ENCODE measurements at regions not wholly inside any gene's neighbourhood (a gene's known extent, or its start where the extent isn't known, plus 50 kb on each side); places are given as distances from the start of the nearest gene placed in this dataset.

DNA sequence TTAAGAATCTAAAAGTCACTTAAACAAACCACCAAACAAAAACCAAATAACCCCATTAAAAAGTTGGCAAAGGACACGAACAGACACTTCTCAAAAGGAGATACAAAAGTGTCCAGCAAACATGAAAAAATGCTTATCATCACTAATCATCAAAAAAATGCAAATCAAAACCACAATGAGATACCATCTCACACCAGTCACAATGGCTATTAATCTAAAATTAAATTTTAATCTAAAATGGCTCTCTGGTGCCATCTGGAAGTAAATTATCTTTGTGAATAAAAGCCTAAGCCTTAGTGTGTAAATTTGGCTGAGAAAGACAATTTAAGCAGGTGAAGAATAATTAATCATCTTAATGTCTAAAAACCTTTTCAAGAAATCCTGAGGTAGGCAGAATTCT is 204.5 kb upstream of the PPFIA2 start:
- intact Hi-C loops (cut with DNase I) = no loop called here
- DNase-seq = no peak

DNA sequence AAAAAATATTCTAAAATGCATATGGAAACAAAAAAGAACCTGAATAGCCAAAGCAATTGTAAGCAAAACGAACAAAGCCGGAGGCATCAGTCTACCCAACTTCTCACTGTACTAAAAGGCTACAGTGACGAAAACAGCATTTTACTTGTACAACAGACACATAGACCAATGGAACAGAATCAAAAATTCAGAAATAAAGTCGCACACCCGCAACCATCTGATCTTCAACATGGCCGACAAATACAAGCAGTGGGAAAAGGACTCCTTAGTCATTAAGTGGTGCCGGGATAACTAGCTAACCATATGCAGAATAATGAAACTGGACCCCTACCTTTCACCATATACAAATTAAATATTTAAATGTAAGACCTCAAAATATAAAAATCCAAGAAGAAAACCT is 203.9 kb upstream of the PPFIA2 start:
- DNase-seq = no peak
- intact Hi-C loops (cut with DNase I) = no loop called here

DNA sequence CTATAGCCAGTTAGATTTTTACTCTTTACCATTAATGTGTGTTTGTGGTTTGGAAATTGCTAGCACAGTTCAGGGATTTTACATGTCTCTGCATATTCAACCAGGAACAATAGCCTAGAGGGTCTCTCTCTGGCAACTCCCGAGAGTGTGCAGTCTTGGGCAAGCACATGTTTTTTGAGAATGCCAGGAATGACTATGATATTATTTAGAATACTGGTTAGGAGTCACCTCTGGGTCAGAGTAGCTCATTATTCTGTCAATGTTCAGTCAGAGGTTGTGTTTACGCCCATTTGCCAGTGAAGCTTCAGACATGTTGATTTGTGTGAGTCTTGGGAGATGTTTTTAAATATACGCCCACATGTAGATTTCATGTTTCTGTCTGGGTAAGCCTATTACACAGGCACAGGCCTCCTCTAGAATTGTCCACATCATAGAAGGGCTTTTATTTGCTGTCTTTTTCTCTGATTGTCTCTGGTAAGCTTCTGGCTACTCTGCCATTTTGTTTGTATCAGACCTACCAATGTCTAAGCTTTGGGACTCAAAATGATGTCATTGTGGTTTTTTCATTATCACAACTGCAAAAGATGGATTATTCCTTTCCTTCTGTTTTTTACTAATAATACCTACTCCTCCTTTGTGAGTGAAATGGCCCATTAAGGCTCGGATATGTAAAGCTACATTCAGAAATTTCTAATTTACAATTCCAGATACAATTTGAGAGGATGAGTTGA is 203.1 kb upstream of the PPFIA2 start:
- no peak for DNase-seq
- intact Hi-C loops (cut with DNase I) = no loop called here

DNA sequence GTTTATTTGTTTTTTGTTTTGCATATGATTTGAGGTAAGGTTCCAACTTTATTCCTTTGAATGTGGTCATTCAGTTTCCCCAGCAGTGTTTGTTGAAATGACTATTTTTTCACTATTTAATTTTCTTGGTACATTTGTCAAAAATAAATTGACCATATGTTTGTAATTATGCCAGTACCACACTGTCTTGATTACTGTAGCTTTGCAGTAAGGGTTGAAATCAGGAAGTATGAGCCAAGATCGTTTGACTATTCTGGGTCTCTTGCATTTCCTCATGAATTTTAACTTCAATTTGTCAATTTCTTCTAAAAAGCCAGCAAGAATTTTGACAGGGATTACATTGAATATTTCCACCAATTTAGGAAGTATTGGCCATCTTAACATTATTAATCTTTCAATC is 199.3 kb upstream of the PPFIA2 start:
- DNase-seq = no peak

DNA sequence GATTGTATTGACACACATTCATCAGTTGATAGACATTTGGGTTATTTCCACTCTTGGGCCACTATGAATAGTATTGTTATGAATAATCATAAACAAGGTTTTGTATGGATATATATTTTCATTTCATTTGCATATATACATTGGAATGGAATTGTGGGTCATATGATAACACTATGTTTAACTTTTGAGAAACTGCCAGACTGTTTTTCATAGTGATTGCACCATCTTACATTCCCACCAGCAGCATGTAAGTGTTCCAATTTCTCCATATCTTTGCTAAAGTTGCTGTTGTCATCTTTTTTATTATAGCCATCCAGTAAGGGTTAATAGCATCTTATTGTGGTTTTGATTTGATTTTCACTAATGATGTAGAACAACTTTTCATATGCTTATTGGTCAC is 198.5 kb upstream of the PPFIA2 start:
- DNase-seq = no peak
- intact Hi-C loops (cut with DNase I) = no loop called here

More for the DNA sequence above, 199.3 kb upstream of the PPFIA2 start:
- intact Hi-C loops (cut with DNase I) = no loop called here

DNA sequence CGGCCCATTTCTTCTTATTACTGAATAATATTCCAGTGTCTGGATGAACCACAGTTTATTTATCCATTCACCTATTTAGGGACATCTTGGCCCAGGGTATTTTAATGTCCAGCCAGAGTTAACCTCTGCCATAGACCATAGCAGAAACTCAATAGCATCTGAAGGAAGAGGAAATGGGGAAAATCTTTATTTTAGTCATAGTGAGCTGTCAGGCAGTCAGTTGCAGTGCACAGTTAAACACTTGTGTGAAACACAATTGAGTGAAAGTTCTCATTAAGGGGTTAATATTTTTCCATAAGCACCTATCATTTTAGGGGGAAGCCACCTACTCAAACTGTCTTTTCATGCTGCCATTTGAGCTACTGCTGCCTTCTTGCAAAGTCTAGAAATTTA is 197.3 kb upstream of the PPFIA2 start:
- DNase-seq = no peak
- intact Hi-C loops (cut with DNase I) = no loop called here

DNA sequence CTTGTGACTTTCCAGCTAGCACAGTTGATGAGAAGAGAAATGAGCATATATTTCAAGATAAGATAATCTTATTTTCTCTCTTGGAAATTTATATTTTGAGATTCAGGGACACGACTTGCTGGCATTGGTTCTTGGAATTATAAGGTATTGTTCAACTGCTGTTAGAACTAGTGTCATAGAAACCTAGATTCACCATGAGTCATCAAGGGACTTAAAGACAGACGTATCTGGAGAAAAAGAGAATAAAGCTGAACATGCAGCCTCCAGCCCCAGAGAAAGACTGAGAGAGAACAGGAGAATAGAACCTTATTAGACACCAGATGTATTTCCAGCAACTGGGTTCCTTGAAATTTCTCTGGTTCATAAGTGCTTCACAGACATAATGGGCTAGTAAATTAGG is 194.4 kb upstream of the PPFIA2 start:
- intact Hi-C loops (cut with DNase I) = no loop called here

DNA sequence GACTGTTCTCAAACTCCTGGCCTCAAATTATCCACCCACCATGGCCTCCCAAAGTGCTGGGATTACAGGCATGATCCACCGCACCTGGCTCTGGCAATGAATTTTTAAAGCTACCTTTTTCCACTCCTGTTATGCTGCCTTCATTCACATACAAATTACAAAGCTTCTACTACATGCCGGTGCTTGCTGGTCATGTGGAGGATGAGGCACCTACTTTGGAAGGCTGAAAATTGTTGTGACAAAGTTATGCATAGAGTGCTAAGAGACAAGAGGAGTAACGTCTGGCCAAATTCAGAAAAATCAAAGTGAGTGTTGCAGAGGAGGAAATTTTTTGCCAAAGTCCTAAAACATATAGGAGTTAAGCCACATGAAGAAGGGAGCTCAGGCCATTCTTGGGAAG is 191.7 kb upstream of the PPFIA2 start:
- intact Hi-C loops (cut with DNase I) = no loop called here
- no peak for DNase-seq

More for the DNA sequence above, 194.4 kb upstream of the PPFIA2 start:
- DNase-seq = no peak

DNA sequence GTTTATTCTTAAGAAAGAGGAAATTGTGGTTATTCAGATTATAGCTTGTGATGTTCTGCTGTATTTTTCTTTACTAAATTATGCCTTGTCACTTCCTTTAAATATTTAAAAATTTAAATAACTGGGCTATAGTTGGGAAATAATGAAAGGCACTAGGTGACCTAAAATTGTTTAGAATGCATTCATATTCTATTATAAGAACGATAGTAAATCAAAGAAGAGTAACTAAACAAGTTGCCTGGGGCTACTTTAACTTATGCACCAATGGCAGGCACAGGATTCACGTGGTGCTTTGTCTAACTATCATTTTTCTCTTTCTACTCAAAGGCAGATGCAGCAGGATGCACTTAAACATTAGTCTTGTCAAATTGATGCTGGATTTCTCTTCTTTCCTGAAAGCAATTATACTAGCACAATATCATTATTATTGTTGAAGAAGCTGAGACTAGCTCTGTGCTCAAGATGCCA is 190.7 kb upstream of the PPFIA2 start:
- no peak for DNase-seq
- intact Hi-C loops (cut with DNase I) = no loop called here

DNA sequence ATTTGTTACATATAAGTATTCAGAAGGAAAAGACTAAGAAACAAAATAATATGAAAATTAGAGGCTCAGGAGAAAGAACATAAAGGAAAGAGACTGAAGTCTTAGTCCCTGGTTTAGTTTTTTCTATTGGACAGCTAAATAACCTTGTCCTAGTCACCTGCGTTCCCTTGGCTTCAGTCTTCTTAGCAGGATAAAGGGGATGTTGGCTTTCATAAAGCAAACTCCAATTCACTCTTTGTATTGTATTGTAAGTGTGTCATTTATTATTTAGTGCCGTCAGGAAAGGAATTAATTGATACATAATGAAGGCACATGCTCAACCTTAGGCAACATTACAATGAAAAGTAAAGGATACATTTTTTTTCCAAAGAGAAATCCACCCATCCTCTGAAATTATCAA is 190.3 kb upstream of the PPFIA2 start:
- intact Hi-C loops (cut with DNase I) = no loop called here
- no peak for DNase-seq

DNA sequence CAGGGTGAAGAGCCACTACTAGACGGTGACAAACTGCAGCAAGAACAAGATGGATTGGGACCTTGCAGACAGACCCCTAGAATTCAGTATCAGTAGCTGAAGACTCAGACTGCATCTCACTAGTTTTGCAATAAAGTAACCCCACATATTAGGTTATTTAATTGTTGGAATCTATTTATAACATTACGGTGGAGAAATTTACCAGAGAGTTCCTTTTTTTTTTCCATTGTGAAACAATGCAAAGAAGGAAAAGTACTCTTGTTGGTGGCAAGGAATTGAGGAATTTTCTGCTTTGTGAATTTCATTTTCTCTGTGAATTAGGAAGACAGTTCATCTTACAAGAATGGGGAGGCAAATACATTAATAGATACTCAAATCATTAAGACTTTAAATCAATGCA is 185.7 kb upstream of the PPFIA2 start:
- intact Hi-C loops (cut with DNase I) = no loop called here
- DNase-seq = no peak

DNA sequence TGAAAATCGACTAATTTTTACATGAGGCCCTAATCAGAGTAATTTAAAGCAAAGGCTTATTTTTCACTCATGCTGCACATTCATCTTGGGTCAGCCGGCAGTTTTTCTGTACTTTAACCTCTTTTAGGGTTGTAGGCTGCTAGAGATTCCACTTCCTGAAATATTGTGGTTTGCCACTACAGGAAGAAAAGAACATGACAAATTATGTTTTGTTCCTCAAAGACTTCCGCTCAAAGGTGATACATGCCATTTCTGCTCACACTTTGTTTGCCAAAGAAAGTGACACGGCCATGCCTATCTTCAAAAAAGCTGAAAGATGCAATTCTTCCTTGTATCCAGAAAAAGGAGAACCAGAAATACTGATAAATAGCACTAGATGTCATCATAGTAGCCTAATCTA is 183.4 kb upstream of the PPFIA2 start:
- DNase-seq = no peak
- intact Hi-C loops (cut with DNase I) = no loop called here

DNA sequence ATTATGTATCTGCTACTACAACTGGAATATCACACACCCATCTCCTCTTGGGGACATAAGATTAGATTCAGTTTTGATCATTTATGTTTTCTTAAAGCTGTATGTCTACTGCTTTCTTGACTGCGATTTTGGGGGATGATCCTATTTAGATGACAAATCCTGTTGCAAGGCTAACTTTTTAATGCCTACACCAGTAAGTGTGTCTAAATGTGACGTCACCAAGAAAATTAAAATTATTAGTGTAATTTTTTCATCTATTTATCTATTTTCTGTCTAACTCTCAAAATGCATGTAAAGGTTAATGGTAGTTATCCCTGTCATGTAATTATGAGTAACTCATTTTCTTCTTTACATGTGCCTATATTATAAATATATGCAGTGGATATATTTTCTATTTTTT is 170.9 kb upstream of the PPFIA2 start:
- intact Hi-C loops (cut with DNase I) = no loop called here

DNA sequence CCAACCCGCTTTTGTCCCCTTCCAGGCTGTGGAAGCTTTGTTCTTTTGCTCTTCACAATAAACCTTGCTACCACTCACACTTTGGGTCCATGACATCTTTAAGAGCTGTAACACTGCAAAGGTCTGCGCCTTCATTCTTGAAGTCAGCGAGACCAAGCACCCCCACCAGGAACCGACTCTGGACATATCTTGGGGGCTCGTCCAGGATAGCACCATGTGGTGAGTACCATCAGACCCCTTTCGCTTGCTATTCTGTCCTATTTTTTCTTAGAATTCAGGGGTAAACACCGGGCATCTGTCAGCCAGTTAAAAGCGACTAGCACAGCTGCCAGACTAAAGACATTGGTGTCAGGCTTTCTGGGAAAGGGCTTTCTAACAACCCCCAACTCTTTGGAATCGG is 137.6 kb upstream of the PPFIA2 start:
- DNase-seq = no peak
- intact Hi-C loops (cut with DNase I) = no loop called here

More for the DNA sequence above, 170.9 kb upstream of the PPFIA2 start:
- no peak for DNase-seq

DNA sequence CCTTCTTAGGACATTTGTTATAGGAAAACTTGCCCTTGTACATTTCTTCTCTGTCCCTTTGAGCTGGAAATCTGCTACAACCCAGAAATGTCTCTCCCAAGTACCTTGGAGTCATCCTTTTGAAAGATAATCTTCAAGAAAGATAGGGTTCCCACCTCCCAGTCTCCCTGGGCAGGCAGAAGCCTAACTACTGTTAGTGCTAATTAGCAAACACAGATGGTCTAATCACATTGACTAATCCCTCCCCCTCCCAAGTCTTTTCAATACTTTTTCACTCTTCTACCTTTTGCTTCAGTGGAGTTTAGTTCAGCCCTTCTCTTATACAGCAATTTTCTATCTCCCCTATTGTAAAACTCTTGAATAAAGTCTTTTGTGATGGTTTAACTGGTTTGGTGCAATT is 129.8 kb upstream of the PPFIA2 start:
- intact Hi-C loops (cut with DNase I) = no loop called here
- DNase-seq = no peak

DNA sequence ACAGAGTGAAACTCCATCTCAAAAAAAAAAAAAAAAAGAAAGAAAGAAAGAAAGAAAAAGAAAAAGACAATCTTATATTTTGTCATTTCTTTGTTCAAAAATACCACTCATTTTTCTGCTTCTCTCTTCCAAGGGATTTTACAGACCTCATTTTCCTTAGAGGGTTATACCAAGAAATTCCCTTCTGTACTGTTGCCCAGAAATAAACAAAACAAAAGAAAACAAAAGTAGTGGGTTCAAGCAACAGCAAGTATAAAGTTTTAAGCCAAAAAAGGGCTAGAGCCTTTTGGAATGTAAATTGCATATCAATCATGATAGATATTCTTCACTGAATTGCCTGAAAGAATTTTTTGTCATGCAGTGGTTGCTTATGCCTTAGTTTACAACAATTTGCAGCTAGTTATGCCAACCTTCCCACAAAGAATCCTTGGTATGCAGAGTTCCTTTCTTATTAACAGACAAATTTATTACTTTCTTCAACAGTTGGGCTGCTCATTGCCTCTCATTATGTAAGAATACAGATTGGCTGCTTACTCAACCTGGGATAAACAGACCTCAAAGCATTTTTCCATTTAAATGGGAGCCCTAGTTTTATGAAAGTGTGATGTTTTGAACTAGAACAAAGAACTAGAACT is 129.1 kb upstream of the PPFIA2 start:
- intact Hi-C loops (cut with DNase I) = no loop called here
- no peak for DNase-seq

DNA sequence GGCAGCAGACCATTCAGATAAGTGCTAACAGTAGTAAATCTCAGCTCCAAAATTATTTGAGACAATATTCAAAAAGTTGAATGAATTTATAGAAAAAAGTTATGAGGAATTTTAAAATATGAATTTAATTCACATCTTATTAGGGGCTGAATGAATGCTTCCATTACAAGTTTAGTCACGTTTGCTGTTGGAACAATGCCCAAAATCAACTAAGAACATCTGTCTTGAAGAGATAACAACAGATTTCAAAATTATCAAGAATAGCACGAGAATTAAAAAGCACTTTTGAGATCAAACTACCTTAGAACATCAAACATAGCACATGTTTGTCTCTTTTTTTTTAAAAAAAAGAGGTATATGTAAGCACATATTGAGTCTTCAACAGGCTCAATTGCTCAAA is 115.4 kb upstream of the PPFIA2 start:
- intact Hi-C loops (cut with DNase I) = no loop called here
- no peak for DNase-seq

DNA sequence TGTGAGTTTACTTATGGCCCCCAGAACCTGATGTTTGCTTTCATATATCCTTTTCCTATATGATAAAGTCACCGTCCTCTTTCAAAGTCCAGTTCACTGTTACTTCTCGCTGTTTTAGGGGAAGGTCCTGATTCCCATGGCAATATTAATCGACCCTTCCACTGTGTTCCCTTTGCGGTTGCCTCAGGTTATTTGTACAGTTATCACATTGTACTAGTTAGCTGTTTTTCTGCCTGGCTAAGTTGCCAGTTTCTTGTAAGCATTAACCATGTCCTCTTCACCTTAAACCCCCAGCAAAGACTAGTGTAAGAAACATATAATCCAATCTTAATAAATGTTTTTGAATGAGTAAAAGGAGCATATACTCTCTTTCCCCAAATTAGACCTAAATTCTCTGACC is 115.0 kb upstream of the PPFIA2 start:
- no peak for DNase-seq
- intact Hi-C loops (cut with DNase I) = no loop called here

DNA sequence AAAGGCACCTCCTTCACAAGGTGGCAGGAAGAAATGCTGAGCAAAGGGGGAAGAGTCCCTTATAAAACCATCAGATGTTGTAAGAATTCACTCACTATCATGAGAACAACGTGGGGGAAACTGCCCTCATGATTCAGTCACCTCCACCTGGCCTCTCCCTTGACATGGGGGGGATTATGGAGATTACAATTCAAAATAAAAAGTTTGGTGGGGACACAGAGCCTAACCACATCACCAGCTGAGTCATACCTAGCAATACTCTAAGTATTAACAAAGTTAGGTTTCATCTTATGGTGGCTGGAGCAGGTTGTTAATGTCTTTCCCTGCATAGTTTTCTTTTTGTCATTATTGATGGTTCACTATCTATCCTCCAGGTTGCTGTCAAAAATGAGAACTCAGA is 113.2 kb upstream of the PPFIA2 start:
- DNase-seq = no peak
- intact Hi-C loops (cut with DNase I) = no loop called here

DNA sequence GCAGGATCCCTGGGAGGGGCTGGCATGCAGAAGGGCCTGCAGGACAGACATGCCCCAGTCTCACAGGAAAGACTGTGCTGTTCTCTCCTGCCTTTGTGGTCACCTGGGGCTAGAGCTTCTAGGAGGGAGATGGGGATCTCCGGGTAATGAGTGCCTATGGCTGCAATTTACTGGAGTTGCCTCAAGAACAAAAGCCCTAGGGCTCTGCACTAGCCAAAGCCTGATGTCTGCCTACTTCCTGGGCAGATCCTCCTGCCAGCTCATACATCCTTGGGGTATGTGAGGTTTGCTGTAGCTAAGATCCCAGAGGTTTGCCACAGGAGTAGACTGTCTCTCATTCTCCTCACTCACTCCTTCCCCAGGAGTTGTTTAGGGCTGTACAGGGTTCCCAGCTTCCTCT is 106.9 kb upstream of the PPFIA2 start:
- intact Hi-C loops (cut with DNase I) = no loop called here

DNA sequence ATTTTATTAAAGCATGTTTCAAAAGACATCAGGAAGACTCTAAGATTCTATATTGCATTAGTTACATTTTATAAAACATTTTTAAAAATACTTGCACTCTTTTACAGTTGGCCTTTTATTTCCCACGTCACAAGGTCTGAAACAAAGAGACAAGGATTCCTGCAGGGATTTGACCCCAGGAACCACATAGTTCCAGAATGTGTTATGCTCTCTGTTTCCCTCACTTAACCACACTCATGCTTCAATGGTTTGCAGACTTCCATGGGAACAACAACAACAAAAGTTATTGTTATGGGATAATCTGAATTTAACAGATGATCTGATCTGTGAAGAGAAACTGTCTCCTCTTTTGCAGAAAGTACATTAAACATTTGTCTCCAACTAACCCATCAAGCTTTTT is 104.3 kb upstream of the PPFIA2 start:
- intact Hi-C loops (cut with DNase I) = no loop called here
- DNase-seq = no peak

More for the DNA sequence above, 106.9 kb upstream of the PPFIA2 start:
- DNase-seq = peak in 2 of 10 donors; percentile 11 to 34

DNA sequence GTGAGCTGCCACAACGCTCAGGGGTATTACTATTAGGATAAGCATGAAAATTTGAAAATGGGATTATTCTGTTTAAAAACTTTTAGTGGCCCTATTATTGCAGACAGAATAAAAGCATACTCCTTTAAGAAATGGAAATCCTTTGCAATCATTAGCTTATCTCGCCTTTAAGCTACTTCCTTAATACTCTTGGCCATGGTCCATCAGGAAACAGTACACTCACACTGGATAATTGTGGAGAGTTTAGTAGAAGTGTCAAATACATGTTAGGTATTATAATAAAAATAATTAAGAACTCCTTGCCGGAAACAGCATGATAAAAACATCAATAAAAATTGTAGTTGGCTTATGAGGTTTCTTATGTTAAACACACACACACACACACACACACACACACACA is 100.4 kb upstream of the PPFIA2 start:
- intact Hi-C loops (cut with DNase I) = no loop called here
- no peak for DNase-seq
